KMS-11 (cell line): ENCODE measurements at regions not wholly inside any gene's neighbourhood (a gene's known extent, or its start where the extent isn't known, plus 50 kb on each side); places are given as distances from the start of the nearest gene placed in this dataset.

Source experiments
- H2AFZ ChIP-seq: fragments of 200-600 bp; sonication (generic); 2 replicates; pipeline ENCODE4 v1.6.1; 2016; ENCODE audit warnings: antibody characterized with exemption, mixed run types, low read depth
- H3K27ac ChIP-seq: fragments of 200-600 bp; sonication (generic); 2 replicates; pipeline ENCODE4 v1.6.1; 2016; ENCODE audit warnings: mild to moderate bottlenecking, mixed run types
- H3K27me3 ChIP-seq: fragments of 200-600 bp; sonication (generic); 2 replicates; pipeline ENCODE4 v1.6.1; 2017; ENCODE audit warnings: mild to moderate bottlenecking, low read depth, mixed run types, moderate library complexity; ENCODE audit not compliant: insufficient read depth
- H3K36me3 ChIP-seq: fragments of 200-600 bp; sonication (generic); 2 replicates; pipeline ENCODE4 v1.6.1; 2017; ENCODE audit warnings: mild to moderate bottlenecking, mixed run types; ENCODE audit not compliant: insufficient read depth
- H3K4me1 ChIP-seq: fragments of 200-600 bp; sonication (generic); 2 replicates; pipeline ENCODE4 v1.6.1; 2016; ENCODE audit warnings: mild to moderate bottlenecking, low read depth, mixed run types; ENCODE audit not compliant: poor library complexity, severe bottlenecking
- H3K4me2 ChIP-seq: fragments of 200-600 bp; sonication (generic); 2 replicates; pipeline ENCODE4 v1.7.0; 2016; ENCODE audit warnings: mild to moderate bottlenecking, mixed run types
- H3K4me3 ChIP-seq: fragments of 200-600 bp; sonication (generic); IDR thresholded peaks from 2 replicates; pipeline ENCODE4 v1.6.1; 2017; ENCODE audit warnings: low read depth, low read length, mixed read lengths; ENCODE audit not compliant: insufficient read depth
- H3K79me2 ChIP-seq: fragments of 200-600 bp; sonication (generic); 2 replicates; pipeline ENCODE4 v1.6.1; 2016; ENCODE audit warnings: low read depth, mixed run types; ENCODE audit not compliant: insufficient read depth
- H3K9ac ChIP-seq: fragments of 200-600 bp; sonication (generic); 2 replicates; pipeline ENCODE4 v1.6.1; 2016; ENCODE audit warnings: mild to moderate bottlenecking, mixed run types
- H4K20me1 ChIP-seq: fragments of 200-600 bp; sonication (generic); 2 replicates; pipeline ENCODE4 v1.6.1; 2016; ENCODE audit warnings: mild to moderate bottlenecking, mixed run types; ENCODE audit not compliant: insufficient read depth
- TF ChIP-seq, protein P1 (sequence below): fragments of 200-600 bp; sonication (generic); conservative IDR thresholded peaks from 2 replicates; pipeline ENCODE4 v1.6.1; 2017; ENCODE audit warnings: low read depth, mild to moderate bottlenecking, antibody characterized with exemption, low read length, moderate library complexity, mixed read lengths

DNA sequence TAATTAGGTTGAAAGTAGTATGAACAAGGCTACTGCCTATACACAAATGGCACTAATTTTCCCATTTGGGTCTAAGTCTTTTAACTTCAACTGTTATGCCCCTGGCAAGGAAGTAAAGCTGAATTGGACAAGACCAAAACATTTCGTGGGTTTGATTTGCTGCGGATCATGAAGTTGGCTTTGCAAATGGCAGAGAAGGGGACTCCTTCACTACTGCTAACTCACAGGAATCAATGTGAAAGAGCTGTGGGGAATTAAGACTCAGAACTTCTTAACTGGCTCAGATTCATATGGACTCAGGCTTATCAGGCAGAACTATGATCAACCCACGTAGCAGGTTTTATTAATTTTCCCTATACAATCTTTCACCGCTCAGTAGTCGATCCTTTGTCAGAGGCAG lies 73.8 kb upstream of the IFNE start:
- Histone ChIP-seq H3K27ac (no peak overlapping the region), H3K9ac (no peak overlapping the region), H3K4me2 (no peak overlapping the region), H3K4me3 (no peak overlapping the region), H2AFZ (no peak overlapping the region), H3K79me2 (no peaks in the 10 kb centered on the region), H3K27me3 (no peaks in the 10 kb centered on the region), H3K4me1 (no peaks in the 10 kb centered on the region), H4K20me1 (no peaks in the 10 kb centered on the region), H3K36me3 (no peaks in the 10 kb centered on the region)
- TF ChIP-seq, protein P1, sequence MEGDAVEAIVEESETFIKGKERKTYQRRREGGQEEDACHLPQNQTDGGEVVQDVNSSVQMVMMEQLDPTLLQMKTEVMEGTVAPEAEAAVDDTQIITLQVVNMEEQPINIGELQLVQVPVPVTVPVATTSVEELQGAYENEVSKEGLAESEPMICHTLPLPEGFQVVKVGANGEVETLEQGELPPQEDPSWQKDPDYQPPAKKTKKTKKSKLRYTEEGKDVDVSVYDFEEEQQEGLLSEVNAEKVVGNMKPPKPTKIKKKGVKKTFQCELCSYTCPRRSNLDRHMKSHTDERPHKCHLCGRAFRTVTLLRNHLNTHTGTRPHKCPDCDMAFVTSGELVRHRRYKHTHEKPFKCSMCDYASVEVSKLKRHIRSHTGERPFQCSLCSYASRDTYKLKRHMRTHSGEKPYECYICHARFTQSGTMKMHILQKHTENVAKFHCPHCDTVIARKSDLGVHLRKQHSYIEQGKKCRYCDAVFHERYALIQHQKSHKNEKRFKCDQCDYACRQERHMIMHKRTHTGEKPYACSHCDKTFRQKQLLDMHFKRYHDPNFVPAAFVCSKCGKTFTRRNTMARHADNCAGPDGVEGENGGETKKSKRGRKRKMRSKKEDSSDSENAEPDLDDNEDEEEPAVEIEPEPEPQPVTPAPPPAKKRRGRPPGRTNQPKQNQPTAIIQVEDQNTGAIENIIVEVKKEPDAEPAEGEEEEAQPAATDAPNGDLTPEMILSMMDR: no peak

DNA sequence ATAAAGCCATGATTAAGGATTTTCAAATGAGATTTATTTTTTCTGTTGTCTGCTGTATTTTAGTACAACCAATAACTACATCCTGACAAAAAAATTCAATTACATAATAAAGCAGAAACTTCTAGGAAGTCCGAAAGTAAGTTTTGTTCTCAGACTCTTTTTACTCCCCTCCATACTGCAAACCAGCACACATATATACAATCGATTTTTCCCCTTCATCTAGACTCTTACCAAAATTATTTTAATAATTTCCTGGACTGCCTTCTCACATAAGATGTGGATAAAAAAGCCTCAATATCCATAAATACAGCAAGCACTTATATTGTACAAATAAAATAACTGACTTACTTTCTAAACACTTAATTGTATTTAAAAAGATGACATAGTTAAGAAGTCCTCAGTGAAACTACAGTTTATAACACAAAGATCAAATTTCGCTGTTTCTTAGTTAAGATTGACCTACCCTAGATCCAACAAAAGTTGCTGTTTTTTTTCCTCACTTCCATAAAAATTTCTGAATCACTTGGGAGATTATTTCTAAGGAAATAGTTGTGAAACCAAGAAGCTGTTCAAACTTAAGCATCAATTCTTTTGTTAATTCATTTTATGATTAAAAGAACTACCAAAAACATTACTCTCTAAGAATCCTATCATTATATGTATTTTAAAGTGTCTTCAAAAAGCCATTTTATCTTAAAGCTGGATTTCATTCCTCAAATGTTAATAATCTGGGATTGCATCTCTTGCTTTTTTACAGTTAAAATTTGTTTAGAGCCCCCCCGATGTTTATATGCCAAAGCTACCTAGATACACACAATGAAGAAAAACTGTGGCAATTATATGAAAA lies 74.7 kb upstream of the IFNE start:
- Histone ChIP-seq H2AFZ (no peak overlapping the region), H3K27ac (no peak overlapping the region), H3K4me1 (no peaks in the 10 kb centered on the region), H3K36me3 (no peaks in the 10 kb centered on the region), H3K27me3 (no peaks in the 10 kb centered on the region), H3K9ac (no peak overlapping the region), H3K79me2 (no peaks in the 10 kb centered on the region), H3K4me2 (no peak overlapping the region), H4K20me1 (no peaks in the 10 kb centered on the region), H3K4me3 (no peak overlapping the region)
- TF ChIP-seq, protein P1: no peak

DNA sequence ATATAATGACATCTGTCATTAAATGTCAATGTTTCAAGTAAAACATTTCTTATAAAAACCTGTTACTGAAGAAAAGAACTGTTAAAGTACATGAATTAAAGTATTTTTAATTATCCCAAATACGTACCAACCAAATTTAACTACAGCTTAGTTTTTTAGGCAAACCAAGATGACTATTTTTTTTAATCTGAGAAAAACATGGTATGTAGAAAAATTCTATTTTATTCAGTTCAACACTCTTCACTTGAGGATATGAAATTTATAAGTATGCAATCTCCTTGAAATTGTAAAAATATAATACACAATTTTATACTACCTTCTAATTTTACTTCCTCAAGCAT lies 75.3 kb upstream of the IFNE start:
- Histone ChIP-seq H2AFZ (no peak overlapping the region), H3K27ac (no peak overlapping the region), H3K79me2 (no peaks in the 10 kb centered on the region), H3K4me3 (no peak overlapping the region), H3K4me1 (no peaks in the 10 kb centered on the region), H4K20me1 (no peaks in the 10 kb centered on the region), H3K36me3 (no peaks in the 10 kb centered on the region), H3K4me2 (no peak overlapping the region), H3K27me3 (no peaks in the 10 kb centered on the region), H3K9ac (no peak overlapping the region)
- TF ChIP-seq, protein P1: no peak

DNA sequence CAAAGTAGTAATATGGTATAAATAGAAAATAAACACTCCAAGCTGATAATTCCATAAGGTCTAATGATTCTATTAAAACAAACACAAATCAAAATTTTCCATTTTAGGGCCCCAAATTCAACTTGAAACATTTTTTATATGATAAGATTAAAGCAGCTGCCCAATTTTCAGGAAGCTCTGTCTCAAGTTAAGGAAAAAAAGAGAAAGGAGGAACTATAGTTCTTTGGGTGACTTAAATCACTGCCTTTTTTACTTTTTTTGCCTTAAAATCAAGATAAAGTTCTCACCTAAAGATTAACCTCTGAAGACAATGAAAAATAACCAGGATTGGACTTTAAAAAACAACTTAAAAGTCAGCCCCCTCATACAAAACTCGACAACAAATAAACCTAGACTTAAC lies 76.0 kb upstream of the IFNE start:
- Histone ChIP-seq H3K27me3 (no peaks in the 10 kb centered on the region), H2AFZ (no peak overlapping the region), H3K4me1 (no peaks in the 10 kb centered on the region), H3K36me3 (no peaks in the 10 kb centered on the region), H3K9ac (no peak overlapping the region), H3K4me3 (no peak overlapping the region), H3K27ac (no peak overlapping the region), H4K20me1 (no peaks in the 10 kb centered on the region), H3K79me2 (no peaks in the 10 kb centered on the region), H3K4me2 (no peak overlapping the region)
- TF ChIP-seq, protein P1: no peak
